PC-3 (cell line): ENCODE measurements at regions not wholly inside any gene's neighbourhood (a gene's known extent, or its start where the extent isn't known, plus 50 kb on each side); places are given as distances from the start of the nearest gene placed in this dataset.

Source experiments
- EZH2 ChIP-seq: fragments of 300-600 bp; sonication (generic); IDR thresholded peaks from one replicate; pipeline ENCODE4 v1.6.1; 2017; ENCODE audit warnings: antibody characterized with exemption, mild to moderate bottlenecking, low read length; ENCODE audit not compliant: unreplicated experiment
- EZH2phosphoT487 ChIP-seq: fragments of 300-600 bp; sonication (generic); IDR thresholded peaks from 2 replicates; pipeline ENCODE4 v1.6.1; 2018; ENCODE audit warnings: mild to moderate bottlenecking, antibody characterized with exemption, low read length, borderline replicate concordance
- TF ChIP-seq, protein P1 (sequence below): fragments of 300-600 bp; sonication (generic); conservative IDR thresholded peaks from 2 replicates; pipeline ENCODE4 v1.5.1; 2017; ENCODE audit warnings: antibody characterized with exemption, low read depth, mild to moderate bottlenecking, low read length

DNA sequence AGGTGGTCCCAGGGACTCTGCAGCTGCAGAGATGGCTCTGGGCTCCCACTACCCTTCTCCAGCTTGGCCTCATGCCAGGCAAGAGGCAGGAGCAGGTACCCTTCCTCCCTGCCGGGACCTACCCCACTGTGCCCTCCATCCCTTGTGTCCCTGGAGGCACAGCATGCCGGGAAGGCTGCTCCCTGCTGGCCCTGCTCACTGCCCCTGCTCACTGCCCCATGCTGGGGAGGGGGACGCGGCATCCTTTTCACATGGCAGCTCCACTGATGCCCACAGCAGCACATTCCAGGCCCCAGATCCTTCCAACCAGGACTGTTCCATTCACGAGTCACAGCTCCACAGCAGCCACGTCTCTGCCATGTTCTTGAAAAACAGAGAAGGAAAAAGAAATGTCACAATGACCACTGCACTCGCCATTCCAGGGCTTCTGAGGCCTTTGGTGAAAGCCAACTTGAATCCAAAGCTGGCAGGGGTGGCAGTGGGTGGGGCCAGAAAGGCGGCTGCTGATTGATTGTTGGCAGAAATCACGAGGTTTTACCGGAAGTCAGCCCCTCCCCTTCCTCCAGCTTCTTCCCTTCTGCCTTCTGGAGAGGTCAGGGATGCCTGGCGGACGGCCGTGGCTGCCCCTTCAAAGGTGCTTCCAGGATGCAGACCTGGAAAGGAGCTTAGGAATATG lies 268.0 kb downstream of the CYP26B1 start:
- TF ChIP-seq, protein P1, sequence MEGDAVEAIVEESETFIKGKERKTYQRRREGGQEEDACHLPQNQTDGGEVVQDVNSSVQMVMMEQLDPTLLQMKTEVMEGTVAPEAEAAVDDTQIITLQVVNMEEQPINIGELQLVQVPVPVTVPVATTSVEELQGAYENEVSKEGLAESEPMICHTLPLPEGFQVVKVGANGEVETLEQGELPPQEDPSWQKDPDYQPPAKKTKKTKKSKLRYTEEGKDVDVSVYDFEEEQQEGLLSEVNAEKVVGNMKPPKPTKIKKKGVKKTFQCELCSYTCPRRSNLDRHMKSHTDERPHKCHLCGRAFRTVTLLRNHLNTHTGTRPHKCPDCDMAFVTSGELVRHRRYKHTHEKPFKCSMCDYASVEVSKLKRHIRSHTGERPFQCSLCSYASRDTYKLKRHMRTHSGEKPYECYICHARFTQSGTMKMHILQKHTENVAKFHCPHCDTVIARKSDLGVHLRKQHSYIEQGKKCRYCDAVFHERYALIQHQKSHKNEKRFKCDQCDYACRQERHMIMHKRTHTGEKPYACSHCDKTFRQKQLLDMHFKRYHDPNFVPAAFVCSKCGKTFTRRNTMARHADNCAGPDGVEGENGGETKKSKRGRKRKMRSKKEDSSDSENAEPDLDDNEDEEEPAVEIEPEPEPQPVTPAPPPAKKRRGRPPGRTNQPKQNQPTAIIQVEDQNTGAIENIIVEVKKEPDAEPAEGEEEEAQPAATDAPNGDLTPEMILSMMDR = no peak
- no peak for TF ChIP-seq EZH2
- no peak for TF ChIP-seq EZH2phosphoT487
